Fibroblast of villous mesenchyme (primary cell): ENCODE measurements at regions not wholly inside any gene's neighbourhood (a gene's known extent, or its start where the extent isn't known, plus 50 kb on each side); places are given as distances from the start of the nearest gene placed in this dataset.

ENCODE experiments used
- DNase-seq: peaks from one replicate; pipeline ENCODE4 v3.0.0-alpha.2; 2010; ENCODE audit warnings: low read depth
- H3K4me3 ChIP-seq: 2 replicates; pipeline ENCODE4 v1.5.1; 2011; ENCODE audit warnings: low read depth, mild to moderate bottlenecking, low read length
- CTCF ChIP-seq: IDR thresholded peaks from 2 replicates; pipeline ENCODE4 v1.5.1; 2012; ENCODE audit warnings: low read depth, mild to moderate bottlenecking, low read length; ENCODE audit not compliant: insufficient read depth

GRCh38 chr1:201602413-201603265 is 63.7 kb downstream of the NAV1 start:
- no peak for TF ChIP-seq CTCF
- DNase-seq: peak; percentile 97
- no peak overlapping the region for H3K4me3 ChIP-seq

GRCh38 chr1:201603613-201604232 is 64.8 kb downstream of the NAV1 start:
- no peak for DNase-seq
- H3K4me3 ChIP-seq: no peak overlapping the region
- TF ChIP-seq CTCF: no peak

- H3K4me3 ChIP-seq: no peak overlapping the region
- DNase-seq: peak; percentile 54
- TF ChIP-seq CTCF: no peak
Measured at GRCh38 chr1:201605385-201606010, 66.6 kb downstream of the NAV1 start.

GRCh38 chr1:201606096-201606495 is 67.2 kb downstream of the NAV1 start:
- no peak for DNase-seq
- no peak for TF ChIP-seq CTCF
- H3K4me3 ChIP-seq: no peak overlapping the region

GRCh38 chr1:201606623-201607022 is 67.7 kb downstream of the NAV1 start:
- no peak overlapping the region for H3K4me3 ChIP-seq
- TF ChIP-seq CTCF: no peak

GRCh38 chr1:201608635-201609395 is 69.9 kb downstream of the NAV1 start:
- DNase-seq: no peak
- H3K4me3 ChIP-seq: no peak overlapping the region
- no peak for TF ChIP-seq CTCF

More at GRCh38 chr1:201606623-201607022, 67.7 kb downstream of the NAV1 start:
- DNase-seq: no peak
